NOMO-1 (cell line): ENCODE measurements at regions not wholly inside any gene's neighbourhood (a gene's known extent, or its start where the extent isn't known, plus 50 kb on each side); places are given as distances from the start of the nearest gene placed in this dataset.

Experiments used
- DNase-seq, 2 experiments: peaks; one replicate each; lab custom pipeline; 2025; ENCODE audit not compliant: unreplicated experiment in 2 of 2; lab: John Stamatoyannopoulos, UW

- no peak for DNase-seq
These were observed 476.0 kb downstream of the GABRG1 start for GRCh38 chr4:45647823-45648222.

GRCh38 chr4:45646885-45647590 is 476.8 kb downstream of the GABRG1 start:
- DNase-seq, result no peak

- no peak for DNase-seq
These were observed 483.6 kb downstream of the GABRG1 start for GRCh38 chr4:45640281-45640680.

GRCh38 chr4:45638641-45639040 is 485.2 kb downstream of the GABRG1 start:
- no peak for DNase-seq

GRCh38 chr4:45636175-45636574 is 487.7 kb downstream of the GABRG1 start:
- no peak for DNase-seq

GRCh38 chr4:45629717-45630116 is 494.1 kb downstream of the GABRG1 start:
- DNase-seq, result no peak

GRCh38 chr4:45621971-45622370 is 501.9 kb downstream of the GABRG1 start:
- no peak for DNase-seq

GRCh38 chr4:45620808-45621207 is 503.0 kb downstream of the GABRG1 start:
- DNase-seq, result no peak

GRCh38 chr4:45596379-45597101 is 527.3 kb downstream of the GABRG1 start:
- DNase-seq, result no peak

- DNase-seq, result no peak
These were observed 543.5 kb downstream of the GABRG1 start for GRCh38 chr4:45580334-45580733.

GRCh38 chr4:45578874-45579273 is 545.0 kb downstream of the GABRG1 start:
- no peak for DNase-seq

- no peak for DNase-seq
These were observed 547.6 kb downstream of the GABRG1 start for GRCh38 chr4:45576275-45576674.

- DNase-seq, result no peak
These were observed 554.2 kb downstream of the GABRG1 start for GRCh38 chr4:45569619-45570018.

- no peak for DNase-seq
These were observed 555.2 kb downstream of the GABRG1 start for GRCh38 chr4:45568694-45569093.

GRCh38 chr4:45566896-45567603 is 556.8 kb downstream of the GABRG1 start:
- DNase-seq, result no peak

- DNase-seq, result no peak
These were observed 569.4 kb downstream of the GABRG1 start for GRCh38 chr4:45554423-45554822.

- DNase-seq, result no peak
These were observed 573.0 kb downstream of the GABRG1 start for GRCh38 chr4:45550766-45551366.

- DNase-seq, result no peak
These were observed 584.6 kb downstream of the GABRG1 start for GRCh38 chr4:45539142-45539814.

GRCh38 chr4:45530498-45530897 is 593.4 kb downstream of the GABRG1 start:
- DNase-seq, result no peak

GRCh38 chr4:45527160-45527559 is 596.7 kb downstream of the GABRG1 start:
- no peak for DNase-seq

- no peak for DNase-seq
These were observed 605.0 kb downstream of the GABRG1 start for GRCh38 chr4:45518832-45519231.
